Type B pancreatic cell (in vitro differentiated cells): ENCODE measurements at regions not wholly inside any gene's neighbourhood (a gene's known extent, or its start where the extent isn't known, plus 50 kb on each side); places are given as distances from the start of the nearest gene placed in this dataset.

Experiments used
- DNase-seq: peaks from one replicate; pipeline ENCODE4 v3.0.0; 2021; ENCODE audit warnings: mixed read lengths; ENCODE audit not compliant: unreplicated experiment; ENCODE audit errors: extremely low spot score
- H3K27ac Mint-ChIP-seq: 2 replicates; pipeline ENCODE4 v1.8.0; 2021; ENCODE audit warnings: mild to moderate bottlenecking, mixed read lengths
- H3K27me3 Mint-ChIP-seq: 2 replicates; pipeline ENCODE4 v1.8.0; 2021; ENCODE audit warnings: mixed read lengths
- H3K36me3 Mint-ChIP-seq: 2 replicates; pipeline ENCODE4 v1.8.0; 2021; ENCODE audit warnings: mixed read lengths
- H3K4me1 Mint-ChIP-seq: one replicate; pipeline ENCODE4 v1.8.0; 2021; ENCODE audit warnings: mixed read lengths; ENCODE audit not compliant: unreplicated experiment
- H3K4me3 Mint-ChIP-seq: 2 replicates; pipeline ENCODE4 v1.8.0; 2021; ENCODE audit warnings: mild to moderate bottlenecking, mixed read lengths
- H3K9me3 Mint-ChIP-seq: 2 replicates; pipeline ENCODE4 v1.8.0; 2021; ENCODE audit warnings: mixed read lengths
- CTCF ChIP-seq: fragments of 200-600 bp; sonication (generic); conservative IDR thresholded peaks from 2 replicates; pipeline ENCODE4 v1.5.0; 2021; ENCODE audit warnings: antibody characterized with exemption, mild to moderate bottlenecking

GRCh38 chr5:117434254-117434653 lies 859.6 kb upstream of the SEMA6A start:
- H3K4me1 Mint-ChIP-seq, result peaks cover 14% of the 10 kb centered on the region
- no peak overlapping the region for H3K27ac Mint-ChIP-seq
- no peak for DNase-seq
- H3K4me3 Mint-ChIP-seq, result no peak overlapping the region
- H3K9me3 Mint-ChIP-seq, result no peaks in the 10 kb centered on the region
- no peaks in the 10 kb centered on the region for H3K27me3 Mint-ChIP-seq
- no peak for TF ChIP-seq CTCF
- H3K36me3 Mint-ChIP-seq, result no peaks in the 10 kb centered on the region

GRCh38 chr5:117433818-117434217 lies 859.2 kb upstream of the SEMA6A start:
- Mint-ChIP-seq H3K27ac (no peak overlapping the region), H3K4me3 (no peak overlapping the region), H3K9me3 (no peaks in the 10 kb centered on the region), H3K27me3 (no peaks in the 10 kb centered on the region), H3K4me1 (peaks cover 14% of the 10 kb centered on the region), H3K36me3 (no peaks in the 10 kb centered on the region)
- TF ChIP-seq CTCF, result no peak
- DNase-seq, result no peak

- Mint-ChIP-seq H3K27me3 (no peaks in the 10 kb centered on the region), H3K9me3 (no peaks in the 10 kb centered on the region), H3K27ac (no peak overlapping the region), H3K4me1 (peaks cover 14% of the 10 kb centered on the region), H3K4me3 (no peak overlapping the region), H3K36me3 (no peaks in the 10 kb centered on the region)
- no peak for DNase-seq
- TF ChIP-seq CTCF, result no peak
Measured at GRCh38 chr5:117431091-117431490, 856.5 kb upstream of the SEMA6A start.

- Mint-ChIP-seq H3K4me1 (no peaks in the 10 kb centered on the region), H3K27me3 (no peaks in the 10 kb centered on the region), H3K4me3 (no peak overlapping the region), H3K9me3 (peaks cover 6% of the 10 kb centered on the region), H3K36me3 (no peaks in the 10 kb centered on the region), H3K27ac (no peak overlapping the region)
- no peak for DNase-seq
- no peak for TF ChIP-seq CTCF
Measured at GRCh38 chr5:117425163-117425562, 850.5 kb upstream of the SEMA6A start.

- H3K9me3 Mint-ChIP-seq, result peaks cover 6% of the 10 kb centered on the region
- no peak overlapping the region for H3K4me3 Mint-ChIP-seq
- H3K27me3 Mint-ChIP-seq, result no peaks in the 10 kb centered on the region
- no peak for TF ChIP-seq CTCF
- no peak overlapping the region for H3K27ac Mint-ChIP-seq
- DNase-seq, result no peak
- no peaks in the 10 kb centered on the region for H3K4me1 Mint-ChIP-seq
- H3K36me3 Mint-ChIP-seq, result no peaks in the 10 kb centered on the region
Measured at GRCh38 chr5:117424559-117424958, 849.9 kb upstream of the SEMA6A start.

GRCh38 chr5:117417501-117417900 lies 842.9 kb upstream of the SEMA6A start:
- Mint-ChIP-seq H3K27ac (no peak overlapping the region), H3K9me3 (peaks cover 6% of the 10 kb centered on the region), H3K36me3 (no peaks in the 10 kb centered on the region), H3K27me3 (no peaks in the 10 kb centered on the region), H3K4me3 (no peak overlapping the region), H3K4me1 (peaks cover 5% of the 10 kb centered on the region)
- no peak for DNase-seq
- TF ChIP-seq CTCF, result no peak
